HG03378 (cell line): ENCODE measurements at regions not wholly inside any gene's neighbourhood (a gene's known extent, or its start where the extent isn't known, plus 50 kb on each side); places are given as distances from the start of the nearest gene placed in this dataset.
"Not testable (repeated sequence)": the region's sequence is repeated elsewhere in the genome, so short reads cannot be mapped to it uniquely, and the experiment has no call there.

Source experiments
- ATAC-seq: cut with Tn5 transposase; IDR thresholded peaks from one replicate; pipeline ENCODE4 v1.9.1; 2021; ENCODE audit warnings: mild to moderate bottlenecking, moderate library complexity; ENCODE audit not compliant: unreplicated experiment

- ATAC-seq: not testable (repeated sequence)
These were observed 60.0 kb upstream of the GPC3 start for GRCh38 chrX:134045372-134045771.

GRCh38 chrX:134067107-134067506, 81.7 kb upstream of the GPC3 start:
- not testable (repeated sequence) for ATAC-seq

- ATAC-seq: not testable (repeated sequence)
These were observed 86.5 kb upstream of the GPC3 start for GRCh38 chrX:134071899-134072298.

- no peak for ATAC-seq
These were observed 87.9 kb upstream of the GPC3 start for GRCh38 chrX:134073341-134073740.

DNA sequence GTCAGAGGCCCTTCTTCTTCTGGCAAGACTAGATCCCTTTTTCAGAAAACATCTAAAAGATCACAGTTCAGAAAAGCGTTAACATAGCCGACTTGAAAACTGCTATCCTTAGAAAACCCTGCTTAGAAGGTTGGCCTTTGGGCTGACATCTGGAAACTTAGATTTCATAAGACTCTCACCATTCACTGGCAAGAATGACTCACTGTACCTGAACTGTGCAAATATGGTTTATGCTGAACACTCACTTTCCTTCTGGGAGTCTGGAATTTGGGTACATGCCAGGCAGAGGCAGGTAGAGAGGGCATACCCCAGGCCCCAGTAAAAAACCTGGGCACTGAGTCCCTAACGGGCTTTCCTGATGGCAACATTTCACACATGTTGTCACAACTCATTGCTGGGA, 88.8 kb upstream of the GPC3 start:
- no peak for ATAC-seq

GRCh38 chrX:134075894-134076718, 90.7 kb upstream of the GPC3 start:
- ATAC-seq: no peak

DNA sequence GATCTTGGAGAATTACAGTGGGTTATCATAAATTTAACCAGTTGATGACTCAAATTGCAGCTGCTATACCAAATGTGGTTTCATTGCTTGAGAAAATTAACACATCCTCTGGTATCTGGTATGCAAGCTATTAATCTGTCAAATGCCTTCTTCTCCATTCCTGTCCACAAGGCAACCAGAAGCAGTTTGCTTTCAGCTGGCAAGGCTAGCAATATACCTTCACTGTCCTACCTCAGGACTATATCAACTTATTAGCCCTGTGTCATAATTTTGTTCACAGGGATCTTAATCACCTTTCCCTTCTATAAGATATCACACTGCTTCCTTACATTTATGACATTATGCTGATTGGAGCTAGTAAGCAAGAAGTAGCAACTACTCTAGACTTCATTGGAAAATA, 110.0 kb upstream of the GPC3 start:
- ATAC-seq: no peak

- ATAC-seq: no peak
These were observed 116.2 kb upstream of the GPC3 start for GRCh38 chrX:134101636-134102035.

DNA sequence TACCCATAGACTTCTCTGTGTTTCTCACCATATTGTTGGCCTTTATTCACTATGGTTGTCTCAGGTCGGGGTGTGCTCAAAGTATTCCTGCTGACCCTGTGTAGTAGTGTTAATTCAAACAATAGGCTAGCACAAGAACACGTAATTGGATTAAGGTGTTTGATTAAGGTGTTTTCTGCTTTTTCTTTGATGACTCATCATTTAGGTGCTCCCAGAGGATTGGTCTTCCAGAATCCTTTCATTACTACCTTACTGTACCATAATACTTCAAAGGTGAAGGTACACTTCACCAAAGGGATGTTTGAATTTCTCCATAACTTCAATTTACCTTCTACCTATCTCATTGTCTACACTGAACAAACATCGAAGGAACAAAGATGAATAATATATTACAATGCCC, 121.7 kb upstream of the CCDC160 start:
- ATAC-seq: no peak

- ATAC-seq: no peak
These were observed 99.6 kb upstream of the CCDC160 start for GRCh38 chrX:134137341-134137740.

GRCh38 chrX:134139090-134139489, 97.9 kb upstream of the CCDC160 start:
- ATAC-seq: no peak

GRCh38 chrX:134144231-134144630, 92.8 kb upstream of the CCDC160 start:
- peak; percentile 90 for ATAC-seq

- no peak for ATAC-seq
These were observed 90.5 kb upstream of the CCDC160 start for GRCh38 chrX:134146493-134146892.

- ATAC-seq: no peak
These were observed 88.8 kb upstream of the CCDC160 start for GRCh38 chrX:134148172-134148692.

DNA sequence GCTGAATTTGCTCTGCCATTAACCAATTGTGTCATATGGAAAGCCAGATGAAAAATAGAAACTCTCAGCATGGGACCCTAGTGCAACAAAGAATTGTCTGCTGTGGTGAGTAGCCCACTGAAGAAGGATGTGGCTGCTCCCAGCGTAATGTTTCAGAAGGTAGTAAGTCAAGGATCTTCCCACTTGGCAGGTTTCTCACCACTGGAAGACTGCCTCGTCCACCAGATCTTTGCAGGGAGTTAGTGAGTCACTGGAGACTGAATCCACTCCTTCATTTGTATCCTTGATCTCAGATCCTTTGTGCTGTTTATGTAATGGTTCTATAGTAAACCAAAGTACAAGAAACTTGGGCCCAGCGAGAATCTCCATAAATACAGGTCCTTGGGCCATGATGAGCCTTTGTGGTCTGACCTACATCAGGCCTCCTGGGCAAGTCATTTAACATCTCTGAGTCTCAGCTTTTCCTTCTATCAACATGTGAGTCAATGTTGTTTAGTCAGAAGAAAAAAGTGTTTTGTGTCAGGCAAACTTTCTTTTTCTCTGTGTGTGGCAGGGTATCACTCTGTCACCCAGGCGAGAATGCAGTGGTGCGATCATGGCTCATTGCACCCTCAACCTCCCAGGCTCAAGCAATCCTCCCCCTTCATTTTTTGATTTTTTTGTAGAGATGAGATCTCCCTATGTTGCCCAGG, 78.0 kb upstream of the CCDC160 start:
- ATAC-seq: no peak

DNA sequence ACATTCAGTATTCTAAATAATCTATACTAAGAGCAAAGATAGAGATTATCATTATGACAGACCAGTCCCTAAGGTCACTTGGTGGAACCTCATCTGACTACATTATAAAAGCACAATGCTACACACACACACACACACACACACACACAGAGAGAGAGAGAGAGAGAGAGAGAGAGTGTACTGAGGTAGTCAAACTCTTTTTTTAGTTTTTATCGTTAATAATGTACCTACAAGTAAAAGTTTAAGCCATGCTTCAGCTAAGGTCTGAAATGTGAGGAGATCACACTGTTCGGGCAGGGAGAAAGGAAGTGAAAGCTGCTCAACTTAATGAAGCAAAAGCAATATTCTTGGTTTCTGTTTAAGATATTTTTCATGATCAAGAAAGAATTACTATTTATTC, 75.8 kb upstream of the CCDC160 start:
- peak; percentile 92 for ATAC-seq

DNA sequence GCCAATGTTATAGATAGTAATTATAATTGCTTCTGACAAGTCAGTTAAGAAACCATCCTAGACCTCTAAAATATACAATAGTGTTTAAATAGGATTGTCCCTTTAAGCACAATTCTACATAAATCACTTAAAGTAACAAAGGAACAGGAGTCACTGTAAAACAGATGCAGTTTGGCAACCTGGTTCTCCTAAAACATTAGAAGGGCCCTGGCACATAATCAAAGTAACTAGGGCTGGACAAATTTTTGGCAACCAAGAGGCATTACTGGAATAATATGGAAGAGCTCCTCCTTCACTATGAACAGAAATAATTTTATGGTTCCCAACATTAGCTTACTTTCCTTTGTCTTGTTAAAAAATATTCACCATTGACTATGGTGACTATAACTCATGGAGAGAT, 75.0 kb upstream of the CCDC160 start:
- ATAC-seq: no peak

GRCh38 chrX:134163836-134164235, 73.1 kb upstream of the CCDC160 start:
- ATAC-seq: no peak

GRCh38 chrX:134167591-134168203, 69.3 kb upstream of the CCDC160 start:
- ATAC-seq: no peak

- no peak for ATAC-seq
These were observed 65.1 kb upstream of the CCDC160 start for GRCh38 chrX:134171661-134172587.
